Lower leg skin (tissue), 4 donors: ENCODE measurements at regions not wholly inside any gene's neighbourhood (a gene's known extent, or its start where the extent isn't known, plus 50 kb on each side); places are given as distances from the start of the nearest gene placed in this dataset.
"Not testable (repeated sequence)": the region's sequence is repeated elsewhere in the genome, so short reads cannot be mapped to it uniquely, and the experiment has no call there.

Source experiments
- DNase-seq, 2 donors: peaks; one replicate each; pipeline ENCODE4 v3.0.0-alpha.2; 2019; ENCODE audit warnings: low spot score in 2 of 2
- H3K4me3 ChIP-seq: fragments of 200-600 bp; sonication (generic); 2 replicates; pipeline ENCODE4 v1.5.1; 2017; ENCODE audit warnings: mild to moderate bottlenecking, low read depth; ENCODE audit not compliant: poor library complexity, severe bottlenecking
- POLR2A ChIP-seq, 2 donors: fragments of 450-650 bp; IDR thresholded peaks; one replicate each; pipeline ENCODE4 v1.6.1; 2016 to 2017; ENCODE audit warnings: antibody characterized with exemption in 2 of 2, mild to moderate bottlenecking in 1 of 2, moderate library complexity in 1 of 2
- WGBS, 2 donors: methylation state at CpG; one replicate each; pipeline ENCODE4 v1.1.5; 2018; 5-methylcytosine and 5-hydroxymethylcytosine counted together
- intact Hi-C: fragments of 100-400 bp; cut with DNase I; formaldehyde crosslinking; loops from one replicate; pipeline ENCODE4 v1.15.0; 2023; ENCODE audit warnings: low total_unique reads
- TF ChIP-seq, protein P1 (sequence below), 3 donors: fragments of 450-650 bp; IDR thresholded peaks; one replicate each; pipeline ENCODE4 v1.5.1; 2016; ENCODE audit warnings: antibody characterized with exemption in 3 of 3, mild to moderate bottlenecking in 3 of 3, moderate library complexity in 2 of 3

DNA sequence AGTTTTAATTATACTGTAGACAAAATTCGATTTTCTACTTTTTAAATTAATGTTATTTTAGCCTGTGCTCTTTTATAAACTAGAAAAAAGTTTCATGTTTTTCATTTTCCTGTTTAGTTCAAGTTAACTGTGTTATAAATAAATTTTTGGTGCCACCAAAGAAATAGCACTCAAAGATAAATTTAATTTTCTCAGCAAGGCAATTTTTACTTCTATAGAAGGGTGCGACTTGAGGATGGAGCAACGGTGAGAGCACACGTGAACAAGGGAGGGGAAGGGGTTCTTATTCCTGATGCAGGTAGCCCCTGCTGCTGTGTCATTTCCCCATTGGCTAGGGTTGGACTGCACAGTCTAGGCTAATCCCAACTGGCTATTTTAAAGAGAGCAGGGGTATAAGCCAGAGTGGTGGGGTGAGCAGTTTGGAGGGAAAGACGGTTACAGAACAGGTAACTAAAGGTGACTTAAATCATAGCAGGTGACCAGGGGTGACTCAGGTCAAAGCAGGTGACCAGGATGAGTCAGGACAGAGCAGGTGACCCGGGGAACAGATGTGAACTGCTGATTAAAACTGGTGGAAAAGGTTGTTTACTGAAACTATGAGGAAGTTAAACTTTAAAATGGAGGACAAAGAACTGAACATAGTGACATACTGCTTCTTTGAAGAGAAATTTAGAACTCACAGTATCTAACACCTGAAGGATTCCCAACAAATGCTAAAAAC lies 104.6 kb upstream of the GPBP1 start:
- H3K4me3 ChIP-seq = no peak overlapping the region
- no peak for TF ChIP-seq POLR2A (IDR thresholded peaks at IDR 0.05)
- TF ChIP-seq, protein P1, sequence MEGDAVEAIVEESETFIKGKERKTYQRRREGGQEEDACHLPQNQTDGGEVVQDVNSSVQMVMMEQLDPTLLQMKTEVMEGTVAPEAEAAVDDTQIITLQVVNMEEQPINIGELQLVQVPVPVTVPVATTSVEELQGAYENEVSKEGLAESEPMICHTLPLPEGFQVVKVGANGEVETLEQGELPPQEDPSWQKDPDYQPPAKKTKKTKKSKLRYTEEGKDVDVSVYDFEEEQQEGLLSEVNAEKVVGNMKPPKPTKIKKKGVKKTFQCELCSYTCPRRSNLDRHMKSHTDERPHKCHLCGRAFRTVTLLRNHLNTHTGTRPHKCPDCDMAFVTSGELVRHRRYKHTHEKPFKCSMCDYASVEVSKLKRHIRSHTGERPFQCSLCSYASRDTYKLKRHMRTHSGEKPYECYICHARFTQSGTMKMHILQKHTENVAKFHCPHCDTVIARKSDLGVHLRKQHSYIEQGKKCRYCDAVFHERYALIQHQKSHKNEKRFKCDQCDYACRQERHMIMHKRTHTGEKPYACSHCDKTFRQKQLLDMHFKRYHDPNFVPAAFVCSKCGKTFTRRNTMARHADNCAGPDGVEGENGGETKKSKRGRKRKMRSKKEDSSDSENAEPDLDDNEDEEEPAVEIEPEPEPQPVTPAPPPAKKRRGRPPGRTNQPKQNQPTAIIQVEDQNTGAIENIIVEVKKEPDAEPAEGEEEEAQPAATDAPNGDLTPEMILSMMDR (IDR thresholded peaks at IDR 0.05) = no peak
- WGBS, 2 donors = 83 to 88% methylated on average over 6 of the region's 6 CpGs
- intact Hi-C loops = no loop called here
- DNase-seq = no peak

DNA sequence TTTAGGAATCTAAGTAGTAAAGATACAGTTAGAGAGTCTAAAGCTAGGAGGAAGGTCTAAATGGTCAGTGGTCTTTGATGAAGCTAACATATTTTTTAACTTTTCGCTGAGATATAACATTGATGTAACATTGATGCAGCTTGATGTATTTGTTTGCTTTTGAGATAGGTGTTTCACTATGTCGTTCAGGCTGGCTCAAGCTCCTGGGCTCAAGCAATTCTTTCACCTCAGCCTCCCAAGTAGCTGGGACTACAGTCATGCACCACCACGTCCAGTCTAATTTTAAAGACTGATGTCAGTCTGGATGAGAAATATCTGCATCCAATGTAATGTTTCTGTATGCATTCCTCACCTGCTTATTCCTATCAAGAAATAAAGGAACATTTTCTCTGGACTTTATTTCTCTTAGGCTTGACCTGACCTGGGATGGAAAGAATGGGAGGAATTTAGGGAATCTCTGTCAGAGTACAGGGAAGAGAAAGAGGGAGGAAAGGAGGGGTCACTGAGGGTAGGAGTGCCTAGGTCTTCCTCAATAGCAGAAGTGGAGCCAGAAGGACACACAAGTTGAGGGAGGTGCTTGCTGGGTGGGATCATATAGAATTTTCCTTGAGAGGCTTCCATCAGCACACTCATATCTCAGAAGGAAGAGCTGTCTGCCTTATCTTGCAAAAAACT lies 101.5 kb upstream of the GPBP1 start:
- TF ChIP-seq, protein P1 (IDR thresholded peaks at IDR 0.05) = no peak
- no peak for TF ChIP-seq POLR2A (IDR thresholded peaks at IDR 0.05)
- WGBS, 2 donors = 58 to 62% methylated on average over 3 of the region's 3 CpGs
- intact Hi-C loops = no loop called here
- DNase-seq = no peak
- H3K4me3 ChIP-seq = no peak overlapping the region

DNA sequence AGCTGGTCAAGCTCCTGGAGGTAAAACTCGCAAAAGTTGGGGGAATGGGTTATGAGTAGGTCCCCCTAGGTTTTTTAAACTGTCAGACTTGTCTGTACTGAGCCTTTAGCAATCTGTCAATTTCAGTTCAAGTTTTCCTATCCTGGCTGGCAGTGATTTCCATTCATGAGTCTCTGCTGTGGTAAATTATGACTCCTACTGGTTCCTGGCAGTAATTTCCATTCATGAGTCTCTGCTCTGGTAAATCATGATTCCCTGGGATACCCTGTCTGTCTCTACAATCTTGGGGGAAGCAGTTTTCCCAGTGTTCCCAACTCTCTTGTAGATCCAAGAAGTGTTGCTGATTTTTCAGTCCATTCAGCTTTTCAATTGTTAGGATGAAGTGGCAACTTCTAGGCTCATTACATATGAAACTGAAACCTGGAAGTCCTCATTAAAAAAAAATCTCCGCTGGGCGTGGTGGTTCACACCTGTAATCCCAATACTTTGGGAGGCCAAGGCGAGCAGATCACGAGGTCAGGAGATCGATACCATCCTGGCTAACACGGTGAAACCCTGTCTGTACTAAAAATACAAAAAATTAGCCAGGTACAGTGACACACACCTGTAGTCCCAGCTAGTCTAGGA lies 91.3 kb upstream of the GPBP1 start:
- TF ChIP-seq, protein P1 (IDR thresholded peaks at IDR 0.05) = no peak
- no peak for TF ChIP-seq POLR2A (IDR thresholded peaks at IDR 0.05)
- H3K4me3 ChIP-seq = no peak overlapping the region
- 83 to 87% methylated on average over 7 of the region's 7 CpGs for WGBS, 2 donors
- no peak for DNase-seq
- intact Hi-C loops = no loop called here

DNA sequence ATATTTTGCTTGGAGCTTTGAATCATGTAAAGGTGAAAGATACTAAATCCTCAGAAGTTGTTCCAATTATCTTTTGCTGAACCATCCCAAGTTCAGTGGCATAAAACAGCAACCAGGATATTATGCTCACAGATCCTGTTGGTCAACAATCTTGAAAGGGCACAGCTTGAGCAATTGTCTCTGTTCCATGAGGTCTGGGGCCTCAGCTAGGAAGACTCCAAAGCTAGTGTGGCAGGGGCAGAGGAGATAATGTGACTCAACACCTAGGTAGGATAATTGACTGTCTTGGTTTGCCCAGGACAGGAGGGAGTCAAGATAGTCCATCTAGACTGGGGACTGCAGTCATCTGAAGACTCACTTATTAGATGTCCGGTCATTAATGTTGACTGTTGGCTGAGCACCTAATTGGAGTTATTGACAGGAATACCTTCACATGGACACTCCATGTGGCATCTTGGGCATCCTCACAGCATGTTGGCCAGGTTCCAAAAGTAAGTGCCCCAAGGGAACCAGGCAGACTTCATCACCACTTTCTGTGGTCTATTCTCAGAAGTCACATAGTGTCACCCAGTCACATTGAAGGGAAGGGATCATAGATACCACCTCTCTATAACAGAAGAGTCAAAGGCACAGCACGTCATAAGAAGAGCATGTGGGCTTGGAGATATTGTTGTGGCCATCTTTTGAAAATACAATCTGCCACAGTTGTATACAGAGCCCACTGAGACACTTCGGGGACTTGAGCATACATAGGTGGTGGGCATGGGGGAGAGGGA lies 88.4 kb upstream of the GPBP1 start:
- no peak for DNase-seq
- no peak overlapping the region for H3K4me3 ChIP-seq
- TF ChIP-seq, protein P1 (IDR thresholded peaks at IDR 0.05) = no peak
- no peak for TF ChIP-seq POLR2A (IDR thresholded peaks at IDR 0.05)
- intact Hi-C loops = no loop called here
- WGBS, 2 donors = 92 to 94% methylated on average over 3 of the region's 3 CpGs

DNA sequence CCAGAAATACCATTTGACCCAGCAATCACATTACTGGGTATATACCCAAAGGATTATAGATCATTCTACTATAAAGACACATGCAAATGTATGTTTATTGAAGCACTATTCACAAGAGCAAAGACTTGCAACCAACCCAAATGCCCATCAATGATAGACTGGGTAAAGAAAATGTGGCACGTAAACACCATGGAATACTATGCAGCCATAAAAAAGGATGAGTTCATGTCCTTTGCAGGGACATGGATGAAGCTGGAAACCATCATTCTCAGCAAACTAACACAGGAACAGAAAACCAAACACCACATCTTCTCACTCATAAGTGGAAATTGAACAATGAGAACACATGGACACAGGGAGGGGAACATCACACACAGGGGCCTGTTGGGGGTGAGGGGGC lies 85.9 kb upstream of the GPBP1 start:
- 89 to 100% methylated on average over 1 of the region's 1 CpG for WGBS, 2 donors
- H3K4me3 ChIP-seq, DNase-seq, intact Hi-C loops: not testable (repeated sequence)
